ENCODE measurements at regions not wholly inside any gene's neighbourhood (a gene's known extent, or its start where the extent isn't known, plus 50 kb on each side); places are given as distances from the start of the nearest gene placed in this dataset.

DNA sequence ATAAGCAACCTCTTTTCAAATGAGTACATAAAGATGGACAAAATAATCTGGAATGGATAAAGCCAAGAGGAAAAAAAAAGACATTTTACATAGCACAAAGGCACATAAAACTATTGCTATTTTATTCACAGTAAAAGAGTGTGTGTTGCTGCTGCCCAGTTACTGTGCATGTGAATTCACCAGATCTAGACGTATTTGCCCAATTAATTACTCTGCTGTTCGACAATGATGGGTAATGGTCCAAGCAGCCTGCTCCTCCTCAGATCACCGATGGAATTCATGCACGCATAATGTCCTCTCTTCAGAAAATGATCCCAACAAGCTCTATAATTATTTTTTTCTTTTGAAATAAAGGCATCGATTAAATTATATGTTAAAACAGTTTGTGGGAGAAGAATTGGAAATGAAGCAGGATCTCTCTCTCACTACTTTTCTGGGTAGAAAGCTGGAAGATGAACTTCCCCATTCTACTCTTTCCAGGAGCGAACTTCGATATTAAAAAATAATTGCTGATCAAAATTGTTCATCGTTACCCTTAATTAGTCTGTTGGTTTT lies 357.4 kb upstream of the CCNH start:
- Histone ChIP-seq H3K36me3 (no peaks in the 10 kb centered on the region), H3K9me3 (no peaks in the 10 kb centered on the region), H3K4me3 (no peak overlapping the region), H3K27me3 (peaks cover 16% of the 10 kb centered on the region; the same call in 1 of the 2 replicates)
- no peak for DNase-seq

DNA sequence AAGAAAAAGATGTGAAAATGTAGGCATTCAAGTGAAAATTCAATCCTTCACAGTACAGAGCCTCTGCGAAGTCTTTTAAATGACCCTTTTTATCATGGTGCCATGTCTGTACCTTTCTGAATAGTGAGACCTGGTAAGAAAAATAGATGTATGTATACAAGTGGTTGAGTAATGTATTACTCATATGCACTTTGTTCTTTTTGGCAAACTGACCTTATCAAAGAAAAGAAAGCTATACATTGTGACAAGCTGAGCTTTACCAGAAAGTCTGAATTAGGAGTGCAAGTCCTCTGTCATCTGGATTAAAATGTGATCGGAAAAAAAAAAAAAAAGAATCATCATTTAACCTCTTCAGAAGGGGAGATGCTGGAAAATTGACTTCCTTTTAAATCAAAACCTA lies 356.4 kb upstream of the CCNH start:
- no peak for DNase-seq
- Histone ChIP-seq H3K4me3 (no peak overlapping the region), H3K36me3 (no peaks in the 10 kb centered on the region), H3K27me3 (peaks cover 16% of the 10 kb centered on the region; the same call in 1 of the 2 replicates), H3K9me3 (no peaks in the 10 kb centered on the region)

DNA sequence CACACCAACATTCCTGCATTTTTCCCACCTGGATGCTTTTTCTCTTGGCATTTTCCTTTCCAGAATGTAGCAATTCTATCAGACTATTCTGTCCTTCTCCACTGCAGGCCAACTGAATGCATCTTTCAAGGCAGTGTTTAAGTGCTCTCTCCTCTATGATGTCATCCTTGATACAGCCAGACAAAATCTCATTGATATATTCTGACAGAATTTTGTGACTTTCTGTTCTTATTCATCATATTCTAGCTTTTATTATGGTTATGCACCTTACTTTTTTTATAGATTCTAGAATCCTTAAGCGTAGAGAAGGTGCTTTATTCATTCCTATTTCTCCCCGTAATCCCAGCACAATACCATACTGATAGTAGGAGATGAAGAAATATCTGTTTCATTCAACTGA lies 355.5 kb upstream of the CCNH start:
- peaks cover 16% of the 10 kb centered on the region; the same call in 1 of the 2 replicates for H3K27me3 ChIP-seq
- DNase-seq = no peak
- H3K9me3 ChIP-seq = no peaks in the 10 kb centered on the region
- no peaks in the 10 kb centered on the region for H3K36me3 ChIP-seq
- H3K4me3 ChIP-seq = no peak overlapping the region

DNA sequence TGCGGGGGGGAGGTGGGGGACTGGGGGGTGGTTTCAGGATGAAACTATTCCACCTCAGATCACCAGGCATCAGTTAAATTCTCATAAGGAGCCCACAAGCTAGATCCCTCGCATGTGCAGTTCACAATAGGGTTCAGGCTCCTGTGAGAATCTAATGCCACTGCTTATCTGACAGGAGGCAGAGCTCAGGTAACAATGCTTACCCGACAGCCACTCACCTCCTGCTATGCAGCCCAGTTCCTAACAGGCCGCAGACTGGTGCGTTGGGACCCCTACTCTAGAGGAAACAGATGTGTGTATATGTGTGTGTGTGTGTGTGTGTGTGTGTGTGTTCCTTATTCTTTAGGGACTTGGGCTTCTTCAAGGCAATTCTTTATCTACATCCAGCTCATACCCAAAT lies 352.3 kb upstream of the CCNH start:
- no peaks in the 10 kb centered on the region for H3K9me3 ChIP-seq
- H3K27me3 ChIP-seq = peaks cover 12% of the 10 kb centered on the region
- DNase-seq = no peak
- no peak overlapping the region for H3K4me3 ChIP-seq
- H3K36me3 ChIP-seq = no peaks in the 10 kb centered on the region

DNA sequence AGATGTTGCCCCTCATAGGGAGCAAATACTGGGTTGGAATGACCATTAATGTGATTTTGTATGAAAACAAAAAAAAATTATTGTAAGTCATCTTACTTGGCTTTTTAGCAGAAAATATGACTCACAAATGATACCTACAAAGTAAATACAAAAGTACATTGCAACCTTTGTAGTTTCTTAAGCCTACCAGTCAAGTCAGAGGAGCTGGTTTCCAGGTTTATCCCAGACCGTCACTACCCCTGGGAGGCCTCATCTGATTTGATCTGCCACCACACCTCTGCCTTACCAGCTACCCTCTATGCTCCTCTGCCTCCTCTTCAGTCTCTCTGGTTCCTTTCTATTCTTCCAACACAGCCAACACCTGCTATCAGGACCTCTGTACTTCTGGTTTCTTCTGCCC lies 349.9 kb upstream of the CCNH start:
- H3K4me3 ChIP-seq = no peak overlapping the region
- no peaks in the 10 kb centered on the region for H3K36me3 ChIP-seq
- H3K27me3 ChIP-seq = peaks cover 12% of the 10 kb centered on the region
- DNase-seq = no peak
- no peaks in the 10 kb centered on the region for H3K9me3 ChIP-seq

DNA sequence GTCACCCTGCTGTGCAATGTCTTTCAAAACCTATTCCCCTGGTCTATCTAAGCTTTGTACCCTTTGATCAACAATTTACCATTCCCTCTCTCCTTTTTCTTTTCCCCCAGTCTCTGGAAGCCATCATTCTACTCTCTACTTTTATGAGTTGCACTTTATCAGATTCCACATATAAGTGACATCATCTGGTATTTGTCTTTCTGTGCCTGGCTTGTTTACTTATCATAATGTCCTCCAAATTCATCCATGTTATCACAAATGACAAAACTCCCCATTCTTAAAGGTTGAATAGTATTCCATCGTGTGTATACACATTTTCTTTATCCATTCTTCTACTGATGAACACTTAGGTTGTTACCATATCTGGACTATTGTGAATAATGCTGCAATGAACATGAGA lies 344.2 kb upstream of the CCNH start:
- no peaks in the 10 kb centered on the region for H3K36me3 ChIP-seq
- H3K9me3 ChIP-seq = no peaks in the 10 kb centered on the region
- no peak for DNase-seq
- H3K4me3 ChIP-seq = no peak overlapping the region
- H3K27me3 ChIP-seq = peaks cover 10% of the 10 kb centered on the region; the same call in 1 of the 2 replicates

DNA sequence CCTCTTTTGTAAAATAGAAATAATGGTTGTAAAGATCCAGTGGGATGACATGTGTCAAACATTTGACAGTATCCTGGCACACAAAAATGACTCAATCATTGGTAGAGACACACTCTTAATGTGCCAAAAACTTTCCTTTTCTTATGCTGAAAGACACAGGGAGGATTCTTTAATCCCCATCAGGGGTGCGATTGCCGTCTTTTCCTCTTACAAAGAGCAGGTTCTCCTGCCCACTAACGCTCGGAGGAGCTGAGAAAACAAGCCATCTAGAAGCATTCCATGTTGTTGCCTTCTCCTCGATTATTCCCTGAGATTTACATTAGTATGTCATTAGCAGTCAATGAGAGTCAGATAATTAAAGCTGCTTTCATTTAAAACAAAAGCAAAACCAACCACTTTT lies 342.6 kb upstream of the CCNH start:
- H3K4me3 ChIP-seq = no peak overlapping the region
- no peak for DNase-seq
- peaks cover 10% of the 10 kb centered on the region; the same call in 1 of the 2 replicates for H3K27me3 ChIP-seq

DNA sequence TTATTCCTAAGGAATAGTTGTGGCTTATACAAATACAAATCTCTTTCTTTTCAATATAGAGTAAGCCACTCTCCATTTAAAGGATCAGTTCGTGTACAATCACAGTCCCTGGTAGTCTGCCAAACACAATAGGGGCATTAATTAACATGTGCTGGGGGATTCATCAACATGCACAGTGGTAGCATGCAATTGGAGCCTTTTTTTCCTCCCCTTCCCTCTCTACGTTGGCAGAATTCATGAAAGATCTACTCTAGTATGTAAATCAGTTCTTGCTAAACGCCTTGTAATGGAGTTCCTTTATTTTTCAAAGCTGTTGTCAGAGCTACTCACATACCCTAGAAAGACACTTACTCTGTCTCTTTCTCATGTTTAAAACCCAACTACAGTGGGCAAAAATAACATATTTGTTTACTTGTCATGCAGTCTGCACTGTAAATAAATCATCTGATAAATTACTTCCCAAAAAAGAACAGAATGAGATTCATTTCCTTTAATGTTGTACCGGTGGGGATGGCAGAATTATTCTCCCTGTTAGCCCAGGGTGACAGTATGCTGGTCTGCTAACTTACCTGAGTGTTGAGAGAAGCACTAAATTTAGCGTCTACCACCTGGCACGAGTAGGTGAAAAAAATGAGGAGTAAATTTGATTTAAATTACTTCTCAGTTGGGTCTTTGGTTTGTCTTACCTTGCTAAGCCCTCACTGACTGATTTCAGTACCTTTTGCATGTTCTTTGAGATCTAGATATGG lies 341.5 kb upstream of the CCNH start:
- DNase-seq = no peak
- no peak overlapping the region for H3K4me3 ChIP-seq
- no peaks in the 10 kb centered on the region for H3K36me3 ChIP-seq
- no peaks in the 10 kb centered on the region for H3K9me3 ChIP-seq
- H3K27me3 ChIP-seq = peaks cover 10% of the 10 kb centered on the region; the same call in 1 of the 2 replicates

More for the DNA sequence above, 342.6 kb upstream of the CCNH start:
- no peaks in the 10 kb centered on the region for H3K36me3 ChIP-seq
- H3K9me3 ChIP-seq = no peaks in the 10 kb centered on the region

DNA sequence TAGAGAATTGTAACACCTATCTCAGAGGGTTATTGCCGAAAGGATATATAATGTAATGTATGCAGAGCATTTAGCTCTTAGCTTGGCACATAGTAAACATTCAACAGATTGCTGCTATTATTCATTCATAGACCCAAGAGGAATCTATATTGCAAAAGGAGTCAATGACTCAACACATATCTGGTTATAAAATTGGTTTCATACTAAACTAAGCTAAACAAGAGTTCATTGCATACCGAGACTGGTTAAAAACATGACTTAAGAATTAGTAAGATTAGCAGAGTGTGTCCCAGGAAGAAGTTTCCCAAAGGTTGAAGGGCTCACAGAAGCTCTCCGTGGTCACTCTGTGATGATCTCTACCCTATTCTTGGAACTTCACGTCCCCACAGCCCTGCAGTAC lies 339.6 kb upstream of the CCNH start:
- Histone ChIP-seq H3K9me3 (no peaks in the 10 kb centered on the region), H3K27me3 (peaks cover 10% of the 10 kb centered on the region; the same call in 1 of the 2 replicates), H3K4me3 (no peak overlapping the region), H3K36me3 (no peaks in the 10 kb centered on the region)
- DNase-seq = no peak

DNA sequence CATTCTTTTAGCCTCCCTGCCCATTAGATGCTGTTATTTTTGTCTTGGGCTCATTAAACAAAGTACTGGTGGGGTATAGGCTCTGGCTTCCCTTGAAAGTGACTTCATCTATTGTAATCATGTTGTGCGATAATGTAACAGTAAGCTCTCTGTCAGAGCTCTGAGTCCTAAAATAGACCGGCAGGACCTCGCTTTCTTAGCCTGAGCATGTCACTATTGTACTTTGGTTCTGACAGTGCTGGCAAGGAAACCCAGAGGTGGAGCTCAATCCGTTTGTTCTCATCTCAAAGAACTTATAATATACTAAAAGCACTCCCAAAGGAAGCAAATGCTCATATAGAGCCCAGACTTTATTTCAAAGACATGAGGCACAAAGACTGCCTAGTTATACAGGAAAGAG lies 339.1 kb upstream of the CCNH start:
- H3K27me3 ChIP-seq = peaks cover 7% of the 10 kb centered on the region; the same call in 1 of the 2 replicates
- no peaks in the 10 kb centered on the region for H3K9me3 ChIP-seq
- H3K36me3 ChIP-seq = no peaks in the 10 kb centered on the region
- H3K4me3 ChIP-seq = no peak overlapping the region
- DNase-seq = no peak

DNA sequence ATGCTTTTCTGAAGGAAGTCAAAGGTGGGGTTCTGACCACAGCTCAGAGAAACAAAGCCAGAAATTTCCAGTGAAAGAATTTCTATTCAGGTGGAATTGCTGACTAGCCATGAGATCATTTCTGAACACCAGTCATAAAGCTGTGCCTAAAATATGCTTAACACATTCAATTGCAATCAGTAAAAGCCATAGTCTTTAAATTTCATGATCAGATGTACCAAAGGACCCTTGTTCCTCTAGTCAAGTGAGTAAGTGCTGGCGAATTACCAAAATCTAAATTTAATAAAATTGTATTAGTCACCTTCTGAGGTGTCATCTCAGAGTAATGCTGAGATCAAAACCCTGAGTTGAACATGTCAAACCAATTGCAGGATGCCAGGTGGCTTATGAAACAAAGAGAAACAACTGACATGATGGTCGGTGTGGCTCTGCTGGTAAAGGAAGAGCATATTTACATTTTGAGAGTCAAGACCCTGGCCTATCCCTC lies 334.2 kb upstream of the CCNH start:
- Histone ChIP-seq H3K4me3 (no peak overlapping the region), H3K27me3 (no peaks in the 10 kb centered on the region), H3K36me3 (no peaks in the 10 kb centered on the region), H3K9me3 (no peaks in the 10 kb centered on the region)
- no peak for DNase-seq

DNA sequence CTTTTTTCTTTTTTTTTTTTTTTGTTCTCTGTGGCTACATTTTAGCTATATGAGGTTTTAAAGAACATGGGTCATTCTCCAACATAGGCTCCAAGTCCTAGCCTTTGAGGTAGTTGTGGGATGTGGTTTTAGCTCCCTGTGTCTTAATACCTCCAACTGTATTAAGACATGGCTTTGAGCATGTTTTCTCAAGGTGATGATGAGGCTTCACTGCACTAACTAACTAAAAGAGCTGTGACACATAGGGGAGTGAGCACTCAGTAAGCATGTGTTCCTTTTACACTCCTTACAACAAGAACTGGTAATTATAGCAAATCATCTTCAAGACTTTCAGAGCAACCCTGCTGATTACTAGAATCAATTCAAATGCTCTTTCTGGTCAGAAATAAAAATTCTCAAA lies 333.6 kb upstream of the CCNH start:
- Histone ChIP-seq H3K4me3 (no peak overlapping the region), H3K36me3 (no peaks in the 10 kb centered on the region), H3K27me3 (no peaks in the 10 kb centered on the region), H3K9me3 (no peaks in the 10 kb centered on the region)
- DNase-seq = no peak

DNA sequence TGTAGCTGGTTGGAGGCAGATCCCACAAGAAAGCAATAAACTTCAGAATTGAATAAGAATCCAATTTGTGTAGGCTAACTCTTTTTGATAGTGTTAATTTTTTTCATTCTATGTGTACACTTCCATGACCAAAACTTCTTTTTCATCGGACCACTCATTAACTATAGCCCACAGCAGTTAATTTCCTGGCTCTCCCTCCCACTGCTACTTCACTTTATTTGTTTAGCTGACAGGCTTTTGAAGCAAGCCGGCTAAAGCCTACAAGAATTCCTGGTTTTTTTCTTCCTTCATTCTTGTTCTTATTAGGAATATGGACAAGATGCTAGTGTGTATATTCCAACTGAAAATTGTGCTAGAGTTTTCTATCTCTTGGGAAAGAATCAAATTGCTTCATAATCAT lies 329.2 kb upstream of the CCNH start:
- H3K4me3 ChIP-seq = no peak overlapping the region
- DNase-seq = no peak
- no peaks in the 10 kb centered on the region for H3K36me3 ChIP-seq
- no peaks in the 10 kb centered on the region for H3K9me3 ChIP-seq
- H3K27me3 ChIP-seq = no peaks in the 10 kb centered on the region

DNA sequence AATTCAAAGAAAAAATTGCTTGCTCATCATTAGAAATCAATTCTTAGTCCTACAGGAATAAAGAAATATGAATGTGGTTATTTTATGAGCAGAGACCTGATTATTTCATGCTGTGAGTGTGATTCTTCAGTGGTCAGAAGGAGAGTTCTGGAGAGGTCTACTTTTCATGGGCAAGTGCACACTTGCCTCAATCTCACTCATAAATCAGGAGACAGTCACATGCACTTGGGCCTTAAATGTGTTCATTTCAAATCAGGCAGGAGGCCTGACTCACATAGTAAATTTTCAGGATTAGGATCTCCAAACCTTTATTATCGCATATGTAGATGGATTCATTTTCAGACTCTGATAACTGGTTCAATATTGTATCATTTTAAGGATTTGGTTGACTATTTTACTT lies 323.2 kb upstream of the CCNH start:
- H3K27me3 ChIP-seq = peaks cover 2% of the 10 kb centered on the region; the same call in 1 of the 2 replicates
- DNase-seq = no peak
- H3K9me3 ChIP-seq = no peaks in the 10 kb centered on the region
- no peak overlapping the region for H3K4me3 ChIP-seq
- H3K36me3 ChIP-seq = no peaks in the 10 kb centered on the region

DNA sequence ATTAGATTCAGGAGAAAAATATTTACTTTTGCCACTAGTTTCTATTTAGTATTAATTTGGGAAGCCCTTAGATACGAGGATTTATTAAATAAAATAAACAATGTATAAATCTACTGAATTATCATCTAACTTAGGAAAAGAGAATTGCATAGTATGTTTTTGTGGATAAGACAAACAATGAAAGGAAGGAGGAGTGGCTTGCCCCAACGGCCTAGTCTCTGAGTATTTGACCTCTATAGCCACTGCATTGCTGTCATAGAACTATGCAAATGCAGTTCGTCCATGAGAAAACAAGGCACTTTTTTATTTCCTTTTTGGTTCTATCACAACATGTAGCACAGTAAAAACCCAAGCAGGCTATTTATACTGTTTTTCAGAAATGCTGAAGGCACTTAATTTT lies 321.2 kb upstream of the CCNH start:
- Histone ChIP-seq H3K9me3 (no peaks in the 10 kb centered on the region), H3K4me3 (no peak overlapping the region), H3K27me3 (peaks cover 2% of the 10 kb centered on the region; the same call in 1 of the 2 replicates), H3K36me3 (no peaks in the 10 kb centered on the region)
- no peak for DNase-seq

DNA sequence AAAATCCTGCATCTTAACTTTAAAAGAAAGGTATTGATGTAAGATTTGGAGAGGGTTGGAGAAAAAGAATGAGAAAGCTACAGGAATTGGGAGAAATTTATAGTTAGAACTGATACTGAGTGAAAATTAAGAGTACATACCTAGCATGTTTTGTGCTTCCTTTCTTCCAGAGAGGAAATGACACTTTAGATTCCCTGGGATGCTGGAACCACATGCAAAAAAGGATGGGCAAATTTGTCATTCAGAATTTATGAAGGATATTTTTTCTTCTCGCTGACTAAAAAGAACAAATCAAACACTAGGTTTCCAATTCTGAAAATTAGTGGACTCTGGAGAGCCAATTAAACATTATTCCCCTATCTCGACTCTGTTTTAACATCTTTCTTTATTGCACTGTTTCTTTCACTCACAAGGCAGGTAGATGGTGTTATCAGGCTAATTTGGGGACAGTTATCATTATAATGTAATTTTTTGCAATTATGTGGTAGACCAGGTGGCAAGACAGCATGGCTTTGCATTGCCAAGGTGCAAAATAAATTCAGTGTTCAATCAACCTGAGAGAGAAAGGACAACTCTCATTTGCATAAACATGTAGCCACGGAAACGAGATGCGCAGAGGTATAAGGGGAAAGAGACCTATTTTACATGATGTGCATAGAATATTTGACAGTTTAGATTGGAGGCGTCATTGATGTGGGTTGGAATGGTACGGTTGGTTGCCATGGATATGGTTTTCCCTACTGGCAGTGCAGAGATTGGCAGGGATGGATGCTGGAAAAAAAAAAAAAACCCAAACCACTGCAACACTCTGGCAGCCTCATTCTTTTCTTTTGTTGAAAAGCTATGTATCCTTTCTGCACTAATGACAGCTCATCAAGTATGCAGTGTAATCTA lies 320.4 kb upstream of the CCNH start:
- no peak overlapping the region for H3K4me3 ChIP-seq
- no peak for DNase-seq
- H3K27me3 ChIP-seq = peaks cover 2% of the 10 kb centered on the region; the same call in 1 of the 2 replicates
- no peaks in the 10 kb centered on the region for H3K36me3 ChIP-seq
- no peaks in the 10 kb centered on the region for H3K9me3 ChIP-seq

DNA sequence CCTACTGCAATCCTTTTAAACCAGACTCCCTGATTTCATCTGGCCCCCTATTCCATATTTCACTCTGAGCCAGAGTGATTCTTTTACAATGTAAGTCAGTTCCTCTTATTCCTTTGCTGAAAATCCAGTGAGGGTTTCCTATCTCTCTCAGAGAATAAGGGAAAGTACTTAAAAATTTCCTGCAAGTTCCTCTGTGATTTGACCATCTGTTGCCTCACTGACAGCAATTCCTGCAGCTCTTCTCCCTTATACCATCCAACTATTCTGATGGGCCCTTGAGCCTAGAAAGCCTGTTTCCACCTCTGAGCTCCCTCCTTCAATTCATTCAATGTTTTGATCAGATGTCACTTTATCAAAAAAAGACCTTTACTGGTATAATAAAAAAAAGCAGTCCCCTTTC lies 317.1 kb upstream of the CCNH start:
- no peak overlapping the region for H3K4me3 ChIP-seq
- no peaks in the 10 kb centered on the region for H3K9me3 ChIP-seq
- H3K27me3 ChIP-seq = peaks cover 2% of the 10 kb centered on the region; the same call in 1 of the 2 replicates
- no peak for DNase-seq
- no peaks in the 10 kb centered on the region for H3K36me3 ChIP-seq

Data from MG63 (cell line).